Breast epithelium (tissue), 3 donors: ENCODE measurements at regions not wholly inside any gene's neighbourhood (a gene's known extent, or its start where the extent isn't known, plus 50 kb on each side); places are given as distances from the start of the nearest gene placed in this dataset.

Experiments
- CTCF ChIP-seq, 3 donors: fragments of 450-650 bp; IDR thresholded peaks; one replicate each; pipeline ENCODE4 v1.5.1; 2016 to 2017; ENCODE audit warnings: antibody characterized with exemption in 3 of 3, mild to moderate bottlenecking in 3 of 3, moderate library complexity in 3 of 3
- POLR2A ChIP-seq: fragments of 450-650 bp; IDR thresholded peaks from one replicate; pipeline ENCODE4 v1.6.1; 2016; ENCODE audit warnings: antibody characterized with exemption, mild to moderate bottlenecking, moderate library complexity
- POLR2AphosphoS5 ChIP-seq, 3 donors: sonication (generic); formaldehyde crosslinking; IDR thresholded peaks; one replicate each; pipeline ENCODE4 v1.6.1; 2017; ENCODE audit warnings: antibody characterized with exemption in 3 of 3

DNA sequence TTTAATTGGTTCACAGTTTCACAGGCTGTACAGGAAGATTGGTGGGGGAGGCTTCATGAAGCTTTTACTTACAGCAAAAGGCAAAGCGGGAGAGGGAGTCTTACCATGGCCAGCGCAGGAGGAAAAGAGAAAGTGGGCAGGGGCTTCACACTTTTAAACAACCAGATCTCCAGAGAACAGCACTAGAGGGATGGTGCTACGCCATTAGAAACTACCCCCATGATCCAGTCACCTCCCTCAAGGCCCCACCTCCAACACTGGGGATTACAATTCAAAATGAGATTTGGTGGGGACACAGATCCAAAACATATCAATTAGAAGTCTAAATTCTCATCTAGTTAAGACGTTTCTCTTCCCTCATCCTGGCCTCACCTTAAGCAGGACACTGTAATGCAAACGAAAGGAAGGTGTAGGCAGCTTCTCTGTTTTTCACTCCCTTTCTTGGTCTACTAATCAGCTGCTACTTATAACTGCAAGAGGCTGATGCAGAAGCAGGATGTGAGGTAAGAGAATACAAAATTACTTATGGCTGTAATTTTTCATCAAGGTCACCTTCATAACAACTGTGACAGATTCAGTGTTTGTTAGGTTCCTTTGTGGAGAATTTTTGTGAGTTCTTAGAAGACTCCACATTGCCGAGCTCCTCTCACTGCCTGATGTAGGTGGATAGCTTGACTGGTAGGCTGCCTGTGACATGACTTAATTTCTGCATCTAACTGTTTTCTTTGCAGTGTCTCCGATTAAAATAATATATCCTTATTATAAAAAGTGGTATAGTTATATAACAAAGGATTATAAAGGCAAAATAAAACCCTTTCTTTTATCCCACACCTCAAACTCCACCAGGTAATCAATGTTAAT is 255.1 kb downstream of the IL15 start:
- TF ChIP-seq CTCF (IDR thresholded peaks at IDR 0.05) (no peak), POLR2A (no peak), POLR2AphosphoS5 (IDR thresholded peaks at IDR 0.05) (no peak)
